ENCODE measurements at regions not wholly inside any gene's neighbourhood (a gene's known extent, or its start where the extent isn't known, plus 50 kb on each side); places are given as distances from the start of the nearest gene placed in this dataset.

- no peak for DNase-seq
Observed at GRCh38 chr1:168920456-168921094, 185.9 kb upstream of the ATP1B1 start.

DNA sequence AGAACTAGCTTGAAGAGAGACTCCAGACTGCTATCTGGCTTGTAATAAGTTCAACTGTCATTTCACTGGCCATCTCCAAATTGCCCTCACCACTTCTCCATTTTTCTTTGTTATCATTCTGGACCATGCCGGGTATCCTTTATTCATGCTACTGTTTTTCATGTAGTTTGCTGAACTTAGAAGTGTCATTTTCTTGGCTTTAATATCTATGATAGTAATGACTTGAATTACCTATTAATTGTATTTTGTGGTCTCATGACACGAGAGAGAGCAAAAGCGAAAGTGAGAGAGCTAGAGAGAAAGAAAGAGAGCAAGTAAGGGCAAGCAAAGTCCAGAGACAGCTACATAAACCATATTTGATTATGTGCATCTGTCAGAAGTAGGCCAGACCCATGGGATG, 184.9 kb upstream of the ATP1B1 start:
- DNase-seq: no peak

- DNase-seq: no peak
Observed at GRCh38 chr1:168923521-168924136, 182.9 kb upstream of the ATP1B1 start.

DNA sequence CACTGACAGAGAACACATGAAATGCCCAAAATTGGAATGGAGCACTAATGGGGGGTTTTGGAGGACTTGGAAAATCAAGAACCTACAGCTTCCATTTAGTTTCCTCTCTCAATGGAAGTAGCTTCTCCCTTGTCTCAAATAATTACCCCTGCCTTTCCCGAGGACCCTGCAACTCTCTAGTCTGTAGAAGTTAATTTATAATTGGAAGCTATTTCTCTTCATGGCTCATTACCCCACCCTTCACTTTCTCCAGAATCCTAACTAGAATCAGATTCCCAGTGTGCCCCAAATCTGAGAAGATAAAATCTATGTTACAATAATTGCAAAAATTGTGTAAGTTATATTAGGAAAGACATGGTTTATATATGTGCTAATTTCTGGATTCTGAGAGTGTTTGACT, 181.5 kb upstream of the ATP1B1 start:
- DNase-seq: no peak

DNA sequence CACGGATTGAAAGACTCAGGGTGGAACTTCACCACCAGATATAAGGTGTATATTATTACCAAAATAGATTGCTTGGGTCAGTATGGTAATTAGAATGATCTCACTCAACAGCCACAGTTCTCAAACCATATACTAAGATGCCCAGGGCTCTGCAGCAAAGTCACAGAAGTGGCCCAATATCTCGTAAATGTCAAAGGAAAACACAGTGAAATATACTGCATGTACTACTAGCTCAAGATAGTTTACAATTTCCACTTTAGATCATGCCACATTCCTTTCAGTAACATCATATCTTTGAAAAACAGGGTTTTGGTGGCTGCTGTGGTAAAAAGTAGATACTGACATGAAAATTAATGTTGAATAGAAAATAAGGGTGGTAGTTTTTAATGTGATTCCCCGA, 180.3 kb upstream of the ATP1B1 start:
- DNase-seq: no peak

GRCh38 chr1:168932539-168932938, 174.0 kb upstream of the ATP1B1 start:
- no peak for DNase-seq

DNA sequence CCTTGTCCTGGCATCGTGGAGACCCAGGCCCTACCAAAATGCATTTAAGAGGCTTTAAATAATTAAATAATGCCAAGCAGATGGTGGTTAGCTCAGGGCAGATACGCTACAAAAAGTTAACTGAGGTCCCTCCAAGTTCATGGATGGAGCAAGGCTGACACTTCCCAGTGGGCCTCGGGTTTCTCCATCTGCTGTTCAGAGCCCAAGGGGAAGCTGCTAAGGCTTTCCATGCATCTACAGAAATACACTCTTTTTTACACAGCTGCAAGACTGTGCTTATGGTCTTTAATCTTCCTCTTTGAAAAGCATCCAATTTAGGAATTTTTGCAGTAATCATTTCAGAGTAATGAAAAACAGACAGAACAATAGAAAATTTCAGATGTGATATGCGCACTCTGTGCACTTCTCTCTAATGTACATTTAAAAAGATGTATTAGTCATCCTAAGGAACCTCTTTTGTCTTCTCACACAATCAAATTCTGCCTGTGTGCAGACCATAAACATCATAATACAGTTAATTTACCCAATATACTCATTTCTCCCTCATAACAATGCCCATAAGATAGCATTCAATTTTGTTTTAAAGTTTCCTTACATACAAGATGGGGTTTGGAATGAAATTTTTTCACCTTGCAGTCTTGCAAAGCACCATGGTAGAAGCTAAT, 173.2 kb upstream of the ATP1B1 start:
- no peak for DNase-seq

GRCh38 chr1:168939110-168939946, 167.2 kb upstream of the ATP1B1 start:
- DNase-seq: no peak

- no peak for DNase-seq
Observed at GRCh38 chr1:168939947-168940223, 166.6 kb upstream of the ATP1B1 start.

DNA sequence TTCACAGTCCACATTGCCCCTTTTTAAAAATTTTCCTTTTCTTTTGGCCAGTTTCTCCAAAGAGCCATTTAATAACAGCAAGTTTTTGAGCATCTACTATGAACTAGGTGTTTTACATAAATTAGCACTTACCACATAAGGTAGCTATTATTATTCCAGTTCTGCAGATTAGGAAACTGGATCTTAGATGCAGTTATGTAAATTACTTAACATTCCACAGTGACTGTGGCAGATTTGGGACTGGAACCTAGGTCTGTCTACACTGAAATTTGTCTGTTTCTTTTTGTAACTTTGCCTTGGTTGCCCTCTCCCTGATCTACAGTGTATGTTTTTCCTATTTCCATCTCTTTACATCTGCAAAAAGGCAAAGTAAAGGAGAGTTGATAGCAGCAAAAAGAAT, 164.8 kb upstream of the ATP1B1 start:
- no peak for DNase-seq

GRCh38 chr1:168942165-168942564, 164.3 kb upstream of the ATP1B1 start:
- no peak for DNase-seq

- DNase-seq: no peak
Observed at GRCh38 chr1:168945870-168946269, 160.6 kb upstream of the ATP1B1 start.

GRCh38 chr1:168947041-168947440, 159.4 kb upstream of the ATP1B1 start:
- DNase-seq: no peak

GRCh38 chr1:168949672-168950071, 156.8 kb upstream of the ATP1B1 start:
- no peak for DNase-seq

- no peak for DNase-seq
Observed at GRCh38 chr1:168957818-168958217, 148.7 kb upstream of the ATP1B1 start.

- no peak for DNase-seq
Observed at GRCh38 chr1:168958562-168959289, 147.8 kb upstream of the ATP1B1 start.

DNA sequence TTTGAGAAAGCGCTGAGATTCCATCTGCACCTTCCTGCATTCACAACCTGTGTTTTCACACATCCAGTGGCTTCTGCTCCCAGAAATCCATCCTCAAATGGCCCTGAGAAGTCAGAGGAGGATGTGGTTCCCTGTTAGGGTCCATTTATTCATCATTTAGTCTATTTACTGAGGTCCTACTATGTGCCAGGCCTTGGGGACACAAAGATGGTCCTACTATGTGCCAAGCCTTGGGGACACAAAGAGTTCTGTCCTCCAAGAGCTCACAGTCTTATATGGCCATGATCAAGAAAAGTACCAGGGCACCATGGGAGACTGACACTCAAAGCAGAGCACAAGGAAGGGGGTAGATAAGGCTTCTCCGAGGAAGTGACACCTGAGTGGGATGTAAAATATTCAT, 147.1 kb upstream of the ATP1B1 start:
- DNase-seq: no peak

- no peak for DNase-seq
Observed at GRCh38 chr1:168960114-168960513, 146.4 kb upstream of the ATP1B1 start.

DNA sequence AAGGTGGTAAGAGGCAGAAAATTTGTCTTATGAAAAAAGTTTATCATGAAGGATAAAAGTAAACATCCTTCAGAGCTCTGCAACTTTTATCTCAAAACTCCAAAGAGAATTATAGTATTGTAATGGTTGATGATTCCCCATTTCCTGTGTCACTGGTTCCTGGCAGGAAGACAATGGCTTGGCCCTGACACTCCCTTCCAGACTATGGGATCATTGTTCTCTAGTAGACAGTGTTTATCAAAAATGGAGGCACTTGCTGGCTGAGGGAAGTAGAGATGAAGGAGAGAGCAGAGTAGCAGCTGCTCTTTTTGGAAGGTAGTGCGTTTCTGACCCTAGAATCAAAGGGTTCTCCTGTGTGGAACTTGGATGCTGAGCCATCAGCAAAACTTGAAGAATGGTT, 145.9 kb upstream of the ATP1B1 start:
- no peak for DNase-seq

DNA sequence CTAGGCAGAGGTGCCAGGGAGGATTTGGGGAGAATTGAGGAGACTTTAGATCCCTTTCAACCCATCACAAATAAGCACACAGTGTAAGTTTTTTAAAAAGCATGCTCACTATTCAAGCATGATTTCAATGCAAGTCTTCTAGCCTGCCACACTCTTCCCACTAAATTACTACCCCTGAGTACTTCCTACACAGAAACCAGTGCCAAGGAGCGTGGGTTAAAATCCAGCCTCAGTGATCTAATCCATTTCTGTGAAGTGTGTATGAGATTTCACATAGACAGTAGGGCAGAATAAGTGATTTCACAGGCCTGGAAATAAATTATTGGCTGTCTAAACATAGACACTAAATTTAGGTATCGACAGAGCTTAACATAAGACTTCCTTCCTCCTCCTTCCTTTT, 142.9 kb upstream of the ATP1B1 start:
- DNase-seq: no peak

DNA sequence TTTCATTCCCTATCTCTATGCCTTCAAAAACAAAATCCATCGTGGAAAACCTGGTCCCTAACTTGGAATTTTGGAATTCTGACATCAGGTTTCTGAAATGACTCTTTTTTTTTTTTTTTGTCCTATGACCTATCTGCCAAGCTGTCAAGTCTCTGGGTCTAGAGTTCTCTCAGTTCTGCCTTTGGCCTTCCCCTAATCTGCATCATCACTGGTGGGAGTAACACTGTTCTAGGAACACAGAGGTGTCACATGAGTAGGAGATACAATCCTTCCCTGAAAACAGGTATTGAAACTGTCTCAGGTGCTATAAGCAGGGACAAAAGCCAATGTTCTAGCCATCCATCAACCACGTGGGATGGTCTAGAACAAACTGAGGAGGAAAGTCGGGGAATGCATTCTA, 142.0 kb upstream of the ATP1B1 start:
- no peak for DNase-seq

GRCh38 chr1:168966217-168966616, 140.3 kb upstream of the ATP1B1 start:
- no peak for DNase-seq

DNA sequence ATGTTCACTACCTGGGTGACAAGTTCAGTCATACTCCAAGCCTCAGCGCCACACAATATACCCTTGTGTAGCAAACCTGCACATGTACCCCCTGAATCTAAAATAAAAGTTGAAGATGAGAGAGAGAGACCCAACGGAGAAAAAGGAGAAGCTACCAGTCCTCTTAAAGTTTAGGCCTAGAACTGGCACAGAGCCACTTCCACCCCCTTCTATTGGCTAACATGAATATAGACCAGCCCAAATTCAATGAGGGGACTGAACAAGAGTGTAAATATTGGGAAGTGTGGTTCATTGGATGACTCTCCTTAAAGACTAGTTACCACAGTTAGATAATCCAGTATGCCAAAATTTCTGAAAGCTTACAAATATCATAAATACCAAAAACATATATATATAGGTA, 139.9 kb upstream of the ATP1B1 start:
- DNase-seq: no peak
